SK-N-SH (cell line): ENCODE measurements at regions not wholly inside any gene's neighbourhood (a gene's known extent, or its start where the extent isn't known, plus 50 kb on each side); places are given as distances from the start of the nearest gene placed in this dataset.

Experiments
- CTCF ChIA-PET: fragments of 300-600, 350-600 bp; formaldehyde crosslinking; extraction: SDS; loops from one replicate; lab custom pipeline; 2021; lab: Yijun Ruan, JAX
- POLR2A ChIA-PET: fragments of 350-600 bp; sonication (Branson Sonifier 250); formaldehyde crosslinking; extraction: SDS; loops from one replicate; lab custom pipeline; 2020; ENCODE audit warnings: antibody characterized with exemption, inconsistent platforms; lab: Yijun Ruan, JAX
- DNase-seq: peaks from one replicate; pipeline ENCODE4 v3.0.0; 2012
- H2AFZ ChIP-seq: fragments of 200-600 bp; sonication (generic); 2 replicates; pipeline ENCODE4 v1.8.1; 2016; ENCODE audit warnings: antibody characterized with exemption, mild to moderate bottlenecking, low read depth
- H3F3A ChIP-seq: fragments of 200-600 bp; sonication (generic); replicated peaks from 2 replicates; pipeline ENCODE3; 2016; ENCODE audit warnings: antibody characterized with exemption, mild to moderate bottlenecking; ENCODE audit not compliant: insufficient read depth
- H3K27ac ChIP-seq, 2 experiments: fragments of 200-500 bp in 1 of 2; fragments of 200-600 bp in 1 of 2; sonication (Bioruptor generic) in 1 of 2; sonication (generic), shearing (Covaris generic) in 1 of 2; 2 replicates each; pipeline versions ENCODE4 v1.5.1 to v1.6.1; 2014 to 2016; ENCODE audit warnings: low read depth in 2 of 2, inconsistent platforms in 1 of 2, low read length in 1 of 2, mild to moderate bottlenecking in 1 of 2, mixed read lengths in 1 of 2
- H3K27me3 ChIP-seq: fragments of 200-600 bp; sonication (generic), shearing (Covaris generic); 2 replicates; pipeline ENCODE4 v1.6.1; 2016; ENCODE audit warnings: mixed run types; ENCODE audit not compliant: insufficient read depth
- H3K36me3 ChIP-seq, 2 experiments: fragments of 200-500 bp in 1 of 2; fragments of 200-600 bp in 1 of 2; sonication (Bioruptor generic) in 1 of 2; sonication (generic) in 1 of 2; replicated peaks in 1 of 2; 2 replicates each; pipeline versions ENCODE3 to v1.5.1; 2014 to 2016; ENCODE audit warnings: low read length in 1 of 2, mild to moderate bottlenecking in 1 of 2; ENCODE audit not compliant: insufficient read depth in 2 of 2, control insufficient read depth in 1 of 2
- H3K4me1 ChIP-seq, 2 experiments: fragments of 200-500 bp in 1 of 2; fragments of 200-600 bp in 1 of 2; sonication (Bioruptor generic) in 1 of 2; sonication (generic), shearing (Covaris generic) in 1 of 2; 2 replicates each; pipeline versions ENCODE4 v1.5.1 to v1.6.1; 2014 to 2016; ENCODE audit warnings: low read depth in 1 of 2, low read length in 1 of 2, mixed run types in 1 of 2; ENCODE audit not compliant: insufficient read depth in 2 of 2, control insufficient read depth in 1 of 2
- H3K4me2 ChIP-seq: fragments of 200-600 bp; sonication (generic), shearing (Covaris generic); 2 replicates; pipeline ENCODE4 v1.6.1; 2017; ENCODE audit warnings: mixed run types
- H3K4me3 ChIP-seq, 2 experiments: fragments of 200-500 bp in 1 of 2; fragments of 200-600 bp in 1 of 2; sonication (Bioruptor generic) in 1 of 2; sonication (generic), shearing (Covaris generic) in 1 of 2; 2 replicates each; pipeline versions ENCODE4 v1.5.1 to v1.8.1; 2014 to 2016; ENCODE audit warnings: low read depth in 2 of 2, inconsistent platforms in 1 of 2, low read length in 1 of 2, mild to moderate bottlenecking in 1 of 2, mixed read lengths in 1 of 2, moderate library complexity in 1 of 2
- H3K79me2 ChIP-seq: fragments of 200-600 bp; sonication (generic); 2 replicates; pipeline ENCODE4 v1.8.1; 2017; ENCODE audit warnings: mild to moderate bottlenecking; ENCODE audit not compliant: insufficient read depth
- H3K9ac ChIP-seq: fragments of 200-600 bp; sonication (generic); 2 replicates; pipeline ENCODE4 v1.6.1; 2017; ENCODE audit warnings: mixed run types
- H3K9me2 ChIP-seq: fragments of 200-600 bp; sonication (generic); 2 replicates; pipeline ENCODE4 v1.6.1; 2017; ENCODE audit warnings: mixed run types
- H3K9me3 ChIP-seq: fragments of 200-600 bp; sonication (generic); 2 replicates; pipeline ENCODE4 v1.6.1; 2017; ENCODE audit warnings: mixed run types, mild to moderate bottlenecking, moderate library complexity
- H4K20me1 ChIP-seq: fragments of 200-600 bp; sonication (generic); 2 replicates; pipeline ENCODE4 v1.6.1; 2017; ENCODE audit warnings: mild to moderate bottlenecking, mixed run types; ENCODE audit not compliant: insufficient read depth
- CHD2 ChIP-seq: fragments of 150-350 bp; IDR thresholded peaks from 2 replicates; pipeline ENCODE4 v1.6.1; 2018; ENCODE audit warnings: low read length; ENCODE audit not compliant: partially characterized antibody
- ELF1 ChIP-seq: IDR thresholded peaks from 2 replicates; pipeline ENCODE4 v1.4.0; 2012
- EP300 ChIP-seq, 2 experiments: IDR thresholded peaks; 2 replicates each; pipeline versions ENCODE4 v1.4.0 to v1.6.1; 2012; ENCODE audit warnings: borderline replicate concordance in 1 of 2, low read depth in 1 of 2, low read length in 1 of 2
- FOSL2 ChIP-seq: IDR thresholded peaks from 2 replicates; pipeline ENCODE4 v1.4.0; 2012; ENCODE audit warnings: low read depth, mild to moderate bottlenecking, moderate library complexity, borderline replicate concordance
- FOXJ3 ChIP-seq: sonication (generic); formaldehyde crosslinking; IDR thresholded peaks from 2 replicates; pipeline ENCODE4 v1.5.1; 2020; ENCODE audit warnings: mild to moderate bottlenecking, missing genetic modification reagents
- GABPA ChIP-seq: IDR thresholded peaks from 2 replicates; pipeline ENCODE4 v1.4.0; 2012; ENCODE audit warnings: low read depth, mild to moderate bottlenecking
- GATA2 ChIP-seq: sonication (generic); formaldehyde crosslinking; IDR thresholded peaks from 2 replicates; pipeline ENCODE4 v1.5.0; 2020; ENCODE audit warnings: mild to moderate bottlenecking, missing genetic modification reagents
- MXI1 ChIP-seq: IDR thresholded peaks from 2 replicates; pipeline ENCODE4 v1.6.1; 2012; ENCODE audit warnings: mild to moderate bottlenecking, low read depth, low read length, improper control_type of control experiment
- NFIC ChIP-seq: IDR thresholded peaks from 2 replicates; pipeline ENCODE4 v1.4.0; 2012; ENCODE audit warnings: borderline replicate concordance
- RAD21 ChIP-seq: IDR thresholded peaks from 2 replicates; pipeline ENCODE4 v1.6.1; 2012; ENCODE audit warnings: mild to moderate bottlenecking, low read length
- REST ChIP-seq: IDR thresholded peaks from 2 replicates; pipeline ENCODE4 v1.6.1; 2012; ENCODE audit warnings: mild to moderate bottlenecking, low read depth, low read length, moderate library complexity
- SIN3A ChIP-seq: IDR thresholded peaks from 2 replicates; pipeline ENCODE4 v1.6.1; 2012; ENCODE audit warnings: low read depth, mild to moderate bottlenecking, low read length, moderate library complexity, borderline replicate concordance
- TCF12 ChIP-seq: IDR thresholded peaks from 2 replicates; pipeline ENCODE4 v1.4.0; 2012
- USF2 ChIP-seq: fragments of 150-350 bp; IDR thresholded peaks from 2 replicates; pipeline ENCODE4 v1.6.1; 2017; ENCODE audit warnings: antibody characterized with exemption, low read length, low read depth, borderline replicate concordance
- YY1 ChIP-seq: IDR thresholded peaks from 2 replicates; pipeline ENCODE4 v1.4.0; 2012; ENCODE audit warnings: low read depth, mild to moderate bottlenecking
- ZBTB33 ChIP-seq: IDR thresholded peaks from 2 replicates; pipeline ENCODE4 v1.4.0; 2012; ENCODE audit warnings: low read depth, borderline replicate concordance
- WGBS: methylation state at CpG from one replicate; pipeline ENCODE4 v1.1.6; 2017; ENCODE audit warnings: low lambda C conversion rate; 5-methylcytosine and 5-hydroxymethylcytosine counted together
- TF ChIP-seq, protein P1 (sequence below): fragments of 150-350 bp; IDR thresholded peaks from 2 replicates; pipeline ENCODE4 v1.6.1; 2016; ENCODE audit warnings: mild to moderate bottlenecking, low read depth, low read length

- Histone ChIP-seq H3K9me3 (no peaks in the 10 kb centered on the region; the same call in 1 of the 2 replicates), H4K20me1 (no peaks in the 10 kb centered on the region), H3K27ac (no peak overlapping the region), H2AFZ (peak overlapping the region; percentile 44; the same call in 1 of the 2 replicates), H3K79me2 (no peaks in the 10 kb centered on the region), H3K9me2 (no peaks in the 10 kb centered on the region), H3K36me3 (no peaks in the 10 kb centered on the region), H3K9ac (no peak overlapping the region), H3K4me1 (0 out of 4 replicates have a peak, but pooled peaks cover 0 to 9% of the 10 kb centered on the region in 2 experiments), H3K4me2 (no peak overlapping the region), H3K4me3 (no peak overlapping the region), H3K27me3 (no peaks in the 10 kb centered on the region), H3F3A (no peaks in the 10 kb centered on the region)
- ChIA-PET POLR2A (no interaction called here), CTCF (no interaction called here)
- DNase-seq, result no peak
- TF ChIP-seq GATA2 (no peak), YY1 (no peak), CHD2 (no peak), FOSL2 (no peak), USF2 (no peak), RAD21 (no peak), MXI1 (no peak), FOXJ3 (no peak), REST (no peak)
- TF ChIP-seq, protein P1, sequence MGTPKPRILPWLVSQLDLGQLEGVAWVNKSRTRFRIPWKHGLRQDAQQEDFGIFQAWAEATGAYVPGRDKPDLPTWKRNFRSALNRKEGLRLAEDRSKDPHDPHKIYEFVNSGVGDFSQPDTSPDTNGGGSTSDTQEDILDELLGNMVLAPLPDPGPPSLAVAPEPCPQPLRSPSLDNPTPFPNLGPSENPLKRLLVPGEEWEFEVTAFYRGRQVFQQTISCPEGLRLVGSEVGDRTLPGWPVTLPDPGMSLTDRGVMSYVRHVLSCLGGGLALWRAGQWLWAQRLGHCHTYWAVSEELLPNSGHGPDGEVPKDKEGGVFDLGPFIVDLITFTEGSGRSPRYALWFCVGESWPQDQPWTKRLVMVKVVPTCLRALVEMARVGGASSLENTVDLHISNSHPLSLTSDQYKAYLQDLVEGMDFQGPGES, result no peak
- WGBS, result 57% methylated on average over 1 of the region's 1 CpG
These were observed 543.7 kb upstream of the PKN2 start for GRCh38 chr1:88140325-88140724.

DNA sequence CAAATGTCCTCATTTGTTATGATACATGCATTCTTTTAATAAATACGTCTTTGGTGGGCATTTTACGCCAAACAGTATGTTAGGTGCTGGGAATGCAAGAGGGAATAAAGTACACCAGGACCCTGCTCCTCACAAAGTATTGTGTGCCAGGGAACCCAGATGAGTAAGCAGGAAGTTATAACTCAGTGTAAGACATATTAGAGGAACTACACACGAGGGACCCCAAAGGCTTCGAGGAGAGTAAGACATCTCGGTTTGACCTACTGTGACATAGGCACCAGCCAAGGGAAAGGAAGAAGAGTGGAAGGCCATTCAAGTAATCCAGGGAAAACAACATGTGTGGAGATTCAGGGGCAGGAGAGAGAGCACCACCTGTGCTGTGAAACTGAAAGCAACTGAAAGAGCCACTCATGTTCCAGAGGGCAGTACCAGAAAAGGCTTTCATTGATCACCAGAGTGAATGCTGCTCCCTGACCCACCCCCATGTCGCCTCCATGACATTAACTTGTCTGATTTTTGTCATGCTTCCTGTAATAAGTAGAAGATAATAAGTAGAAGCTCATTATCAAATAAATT, 542.5 kb upstream of the PKN2 start:
- no peak overlapping the region for H3K27ac ChIP-seq
- H4K20me1 ChIP-seq, result no peaks in the 10 kb centered on the region
- no peaks in the 10 kb centered on the region for H3K79me2 ChIP-seq
- H3K9me2 ChIP-seq, result no peaks in the 10 kb centered on the region
- no peaks in the 10 kb centered on the region for H3F3A ChIP-seq
- no peaks in the 10 kb centered on the region for H3K36me3 ChIP-seq
- H3K4me2 ChIP-seq, result peak overlapping the region; percentile 39; the same call in 1 of the 2 replicates
- no peaks in the 10 kb centered on the region for H3K27me3 ChIP-seq
- 0 out of 4 replicates have a peak, but pooled peaks cover 0 to 9% of the 10 kb centered on the region in 2 experiments for H3K4me1 ChIP-seq
- no peak overlapping the region for H3K9ac ChIP-seq
- CTCF ChIA-PET, result no interaction called here
- peak overlapping the region; percentile 61 for H2AFZ ChIP-seq
- H3K9me3 ChIP-seq, result no peaks in the 10 kb centered on the region; the same call in 1 of the 2 replicates
- POLR2A ChIA-PET, result no interaction called here
- no peak for DNase-seq
- WGBS, result 16% methylated on average over 6 of the region's 6 CpGs
- peak overlapping the region; percentile 12 to 21; a peak in 2 of 4 replicates for H3K4me3 ChIP-seq
- TF ChIP-seq EP300 (IDR thresholded peaks at IDR 0.05; ENCODE audit: borderline replicate concordance in 1 of 2, low read depth in 1 of 2, low read length in 1 of 2) (no peak), USF2 (no peak), ZBTB33 (no peak), ELF1 (no peak), RAD21 (no peak), TCF12 (no peak), SIN3A (no peak), NFIC (no peak), MXI1 (no peak), GABPA (no peak)
